GM12878 (cell line): ENCODE measurements at regions not wholly inside any gene's neighbourhood (a gene's known extent, or its start where the extent isn't known, plus 50 kb on each side); places are given as distances from the start of the nearest gene placed in this dataset.

ENCODE experiments used
- ATAC-seq: fragments of 200-7000 bp; cut with Tn5 transposase; 3 replicates; pipeline ENCODE4 v1.9.1; 2020; ENCODE audit warnings: mild to moderate bottlenecking, moderate library complexity
- BruUV-seq: library from RNA; stranded (reverse); fragments of 400-500 nt; replicated peaks from 2 replicates; lab custom pipeline; 2021; lab: Mats Ljungman, UMichigan
- CTCF ChIA-PET: fragments of 300-600 bp; sonication (Branson Sonifier 250); formaldehyde crosslinking; extraction: SDS; loops from one replicate; lab custom pipeline; 2021; ENCODE audit warnings: inconsistent platforms; lab: Yijun Ruan, JAX
- POLR2A ChIA-PET: fragments of 350-600 bp; formaldehyde crosslinking; extraction: SDS; loops from one replicate; lab custom pipeline; 2021; ENCODE audit warnings: inconsistent platforms; lab: Charles Lee
- RAD21 ChIA-PET: fragments of 300-600 bp; sonication (Branson Sonifier 250); formaldehyde crosslinking; loops from one replicate; lab custom pipeline; 2023; ENCODE audit warnings: antibody characterized with exemption; ENCODE audit not compliant: unreplicated experiment; lab: Charles Lee
- SMC1A ChIA-PET: fragments of 300-600 bp; sonication (Branson Sonifier 250); formaldehyde crosslinking; loops from one replicate; lab custom pipeline; 2023; ENCODE audit not compliant: unreplicated experiment, uncharacterized antibody; lab: Charles Lee
- DNase-seq: peaks from one replicate; pipeline ENCODE4 v3.0.0-alpha.2; 2011; ENCODE audit warnings: low read depth, low spot score
- FAIRE-seq: peaks from 3 replicates; lab custom pipeline; 2011; peaks lifted over from hg19 to GRCh38; lab: Jason Lieb, UNC
- H2AFZ ChIP-seq: 2 replicates; pipeline ENCODE4 v1.6.0; 2011; ENCODE audit warnings: low read depth, low read length, control low read depth; ENCODE audit not compliant: control insufficient read depth
- H3K27ac ChIP-seq: 2 replicates; pipeline ENCODE4 v1.5.1; 2011; ENCODE audit warnings: control low read depth; ENCODE audit not compliant: control insufficient read depth, insufficient read depth
- H3K27me3 ChIP-seq, 2 experiments: replicated peaks in 1 of 2; 2 replicates each; pipeline versions ENCODE4 v1.6.0 to v1.6.1; 2011; ENCODE audit warnings: low read length in 1 of 2; ENCODE audit not compliant: control insufficient read depth in 2 of 2, insufficient read depth in 2 of 2
- H3K36me3 ChIP-seq, 2 experiments: 2 replicates each; pipeline ENCODE4 v1.5.1; 2011; ENCODE audit warnings: low read length in 1 of 2; ENCODE audit not compliant: control insufficient read depth in 2 of 2, insufficient read depth in 2 of 2
- H3K4me1 ChIP-seq: 2 replicates; pipeline ENCODE4 v1.6.1; 2011; ENCODE audit warnings: mild to moderate bottlenecking, low read length, moderate library complexity, mixed read lengths; ENCODE audit not compliant: control insufficient read depth, insufficient read depth
- H3K4me2 ChIP-seq: 2 replicates; pipeline ENCODE4 v1.6.0; 2011; ENCODE audit warnings: control low read depth; ENCODE audit not compliant: control insufficient read depth, insufficient read depth
- H3K4me3 ChIP-seq: fragments of 200-600 bp; sonication (generic); 2 replicates; pipeline ENCODE4 v1.5.1; 2016
- H3K79me2 ChIP-seq: 2 replicates; pipeline ENCODE4 v1.6.0; 2011; ENCODE audit warnings: low read length; ENCODE audit not compliant: control insufficient read depth, insufficient read depth
- H3K9ac ChIP-seq: 2 replicates; pipeline ENCODE4 v1.8.0; 2011; ENCODE audit warnings: low read length, control low read depth, mixed read lengths; ENCODE audit not compliant: control insufficient read depth, insufficient read depth
- H3K9me3 ChIP-seq: replicated peaks from 3 replicates; pipeline ENCODE4 v1.5.1; 2011; ENCODE audit warnings: mild to moderate bottlenecking, low read length; ENCODE audit not compliant: control insufficient read depth, insufficient read depth
- H4K20me1 ChIP-seq: 2 replicates; pipeline ENCODE4 v1.6.0; 2011; ENCODE audit not compliant: control insufficient read depth, insufficient read depth
- BCL11A ChIP-seq: IDR thresholded peaks from 2 replicates; pipeline ENCODE4 v1.6.1; 2011; ENCODE audit warnings: low read depth, low read length
- BHLHE40 ChIP-seq, 2 experiments: fragments of 450-650 bp in 1 of 2; IDR thresholded peaks; 2 replicates each; pipeline ENCODE4 v1.6.1; 2011 to 2017; ENCODE audit warnings: low read depth in 2 of 2, borderline replicate concordance in 1 of 2, improper control_type of control experiment in 1 of 2, low read length in 1 of 2, mild to moderate bottlenecking in 1 of 2
- CBFB ChIP-seq: IDR thresholded peaks from 2 replicates; pipeline ENCODE4 v1.6.1; 2016; ENCODE audit warnings: antibody characterized with exemption, low read depth
- CEBPZ ChIP-seq: fragments of 150-350 bp; IDR thresholded peaks from 2 replicates; pipeline ENCODE4 v1.6.1; 2016; ENCODE audit warnings: low read depth, low read length
- ETV6 ChIP-seq, 2 experiments: fragments of 450-650 bp in 1 of 2; IDR thresholded peaks in 1 of 2; conservative IDR thresholded peaks in 1 of 2; 2 replicates each; pipeline ENCODE4 v1.6.1; 2014; ENCODE audit warnings: antibody characterized with exemption in 1 of 2, borderline replicate concordance in 1 of 2, low read depth in 1 of 2, mild to moderate bottlenecking in 1 of 2, moderate library complexity in 1 of 2
- GATAD2B ChIP-seq: fragments of 450-650 bp; conservative IDR thresholded peaks from 2 replicates; pipeline ENCODE4 v1.6.1; 2017; ENCODE audit warnings: low read depth, mild to moderate bottlenecking, moderate library complexity
- HDGF ChIP-seq: fragments of 450-650 bp; IDR thresholded peaks from 2 replicates; pipeline ENCODE4 v1.6.1; 2016; ENCODE audit warnings: antibody characterized with exemption
- MEF2B ChIP-seq: fragments of 450-650 bp; IDR thresholded peaks from 2 replicates; pipeline ENCODE4 v1.6.1; 2018; ENCODE audit warnings: mild to moderate bottlenecking, moderate library complexity; ENCODE audit not compliant: partially characterized antibody, poor library complexity, severe bottlenecking
- NBN ChIP-seq: fragments of 450-650 bp; IDR thresholded peaks from 2 replicates; pipeline ENCODE4 v1.6.1; 2016
- NR2C2 ChIP-seq: IDR thresholded peaks from 2 replicates; pipeline ENCODE4 v1.6.1; 2011; ENCODE audit warnings: borderline replicate concordance, low read depth; ENCODE audit not compliant: control insufficient read depth, insufficient read length
- PML ChIP-seq: IDR thresholded peaks from 2 replicates; pipeline ENCODE4 v1.6.1; 2012; ENCODE audit warnings: low read length, inconsistent platforms
- POLR2AphosphoS2 ChIP-seq: IDR thresholded peaks from 2 replicates; pipeline ENCODE4 v1.6.1; 2011; ENCODE audit warnings: low read depth, mild to moderate bottlenecking, low read length, improper control_type of control experiment, moderate library complexity
- RAD21 ChIP-seq: IDR thresholded peaks from 2 replicates; pipeline ENCODE4 v1.6.1; 2011; ENCODE audit warnings: mild to moderate bottlenecking, low read depth, low read length, moderate library complexity; ENCODE audit not compliant: insufficient read depth
- SP1 ChIP-seq: IDR thresholded peaks from one replicate; pipeline ENCODE4 v1.6.1; 2011; ENCODE audit warnings: low read depth, low read length
- WGBS: methylation state at CpG from one replicate; pipeline ENCODE4 v1.1.6; 2016; ENCODE audit warnings: low lambda C conversion rate; ENCODE audit not compliant: insufficient replicate concordance, insufficient coverage; ENCODE audit errors: missing lambda C conversion rate; 5-methylcytosine and 5-hydroxymethylcytosine counted together
- in situ Hi-C: fragments of 300-500 bp; cut with MboI; formaldehyde crosslinking; loops from 9 replicates; pipeline ENCODE4 v1.14.3; 2018; ENCODE audit warnings: mixed read lengths
- intact Hi-C: fragments of 100-400 bp; cut with micrococcal nuclease; formaldehyde crosslinking; loops from one replicate; pipeline ENCODE4 v1.14.2; 2022; ENCODE audit not compliant: unreplicated experiment
- TF ChIP-seq, protein P1 (sequence below): IDR thresholded peaks from 2 replicates; pipeline ENCODE4 v1.6.1; 2012; ENCODE audit warnings: low read length, inconsistent platforms
- TF ChIP-seq, protein P2 (sequence below): fragments of 450-650 bp; IDR thresholded peaks from 2 replicates; pipeline ENCODE4 v1.6.1; 2017; ENCODE audit warnings: mild to moderate bottlenecking, low read depth, inconsistent platforms; ENCODE audit not compliant: poor library complexity, severe bottlenecking

DNA sequence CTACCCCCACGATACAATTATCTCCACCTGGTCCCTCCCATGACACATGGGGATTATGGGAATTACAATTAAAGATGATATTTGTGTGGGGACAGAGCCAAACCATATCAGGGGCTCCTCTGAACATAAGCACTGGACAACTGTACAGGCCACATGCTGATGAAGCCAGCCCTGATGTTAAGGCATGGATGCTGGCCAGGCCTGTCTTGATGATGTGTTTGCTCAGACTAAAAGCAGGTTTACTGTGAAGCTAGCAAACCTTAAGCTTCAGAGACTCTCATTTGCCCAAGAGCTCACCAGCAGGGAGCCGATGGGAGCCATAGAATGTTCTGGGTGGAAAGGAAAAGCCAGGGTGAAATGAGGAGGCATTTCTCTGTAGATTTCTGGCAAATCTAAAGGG lies 135.3 kb upstream of the KCNK1 start:
- Histone ChIP-seq H3K27ac (no peak overlapping the region), H2AFZ (no peak overlapping the region), H3K36me3 (no peaks in the 10 kb centered on the region), H3K27me3 (no peaks in the 10 kb centered on the region), H4K20me1 (no peaks in the 10 kb centered on the region), H3K4me2 (no peak overlapping the region), H3K9ac (no peak overlapping the region), H3K4me3 (no peak overlapping the region), H3K9me3 (no peaks in the 10 kb centered on the region; the same call in 2 of the 3 replicates), H3K79me2 (no peaks in the 10 kb centered on the region), H3K4me1 (peaks cover 3% of the 10 kb centered on the region; the same call in 1 of the 2 replicates)
- CTCF ChIA-PET = interaction anchor here (0.6 to 3.7 kb wide), 6 partner anchors 37 to 598 kb away, joined by 3 to 26 read pairs (median 6); no protein-coding TSS in a partner anchor
- BruUV-seq = no TSS peak
- ATAC-seq = no peak
- POLR2A ChIA-PET = interaction anchor here (1.5 kb wide), 1 partner anchor 12 kb away, joined by 3 read pairs; no protein-coding TSS in a partner anchor
- DNase-seq = no peak
- WGBS = 47% methylated on average over 2 of the region's 2 CpGs
- SMC1A ChIA-PET = interaction anchor here (1.6 to 2.0 kb wide), 5 partner anchors 19 to 587 kb away, joined by 3 to 9 read pairs (median 6); no protein-coding TSS in a partner anchor
- no peak for FAIRE-seq
- RAD21 ChIA-PET = interaction anchor here (1.6 kb wide), 1 partner anchor 37 kb away, joined by 8 read pairs; no protein-coding TSS in a partner anchor
- in situ Hi-C loops = no loop called here
- TF ChIP-seq NR2C2 = no peak
- no peak for TF ChIP-seq GATAD2B
- TF ChIP-seq NBN = no peak
- TF ChIP-seq BHLHE40 (IDR thresholded peaks at IDR 0.05; ENCODE audit: borderline replicate concordance in 1 of 2, low read depth in 2 of 2, low read length in 1 of 2) = no peak
- TF ChIP-seq PML = no peak
- no peak for TF ChIP-seq HDGF
- TF ChIP-seq SP1 = no peak
- no peak for TF ChIP-seq CBFB
- TF ChIP-seq, protein P1, sequence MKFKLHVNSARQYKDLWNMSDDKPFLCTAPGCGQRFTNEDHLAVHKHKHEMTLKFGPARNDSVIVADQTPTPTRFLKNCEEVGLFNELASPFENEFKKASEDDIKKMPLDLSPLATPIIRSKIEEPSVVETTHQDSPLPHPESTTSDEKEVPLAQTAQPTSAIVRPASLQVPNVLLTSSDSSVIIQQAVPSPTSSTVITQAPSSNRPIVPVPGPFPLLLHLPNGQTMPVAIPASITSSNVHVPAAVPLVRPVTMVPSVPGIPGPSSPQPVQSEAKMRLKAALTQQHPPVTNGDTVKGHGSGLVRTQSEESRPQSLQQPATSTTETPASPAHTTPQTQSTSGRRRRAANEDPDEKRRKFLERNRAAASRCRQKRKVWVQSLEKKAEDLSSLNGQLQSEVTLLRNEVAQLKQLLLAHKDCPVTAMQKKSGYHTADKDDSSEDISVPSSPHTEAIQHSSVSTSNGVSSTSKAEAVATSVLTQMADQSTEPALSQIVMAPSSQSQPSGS = no peak
- no peak for TF ChIP-seq MEF2B
- no peak for TF ChIP-seq BCL11A
- no peak for TF ChIP-seq ETV6 (conservative IDR thresholded peaks at IDR 0.05 in 1 of 2, IDR thresholded peaks at IDR 0.05 in 1 of 2; ENCODE audit: borderline replicate concordance in 1 of 2, low read depth in 1 of 2)
- TF ChIP-seq, protein P2, sequence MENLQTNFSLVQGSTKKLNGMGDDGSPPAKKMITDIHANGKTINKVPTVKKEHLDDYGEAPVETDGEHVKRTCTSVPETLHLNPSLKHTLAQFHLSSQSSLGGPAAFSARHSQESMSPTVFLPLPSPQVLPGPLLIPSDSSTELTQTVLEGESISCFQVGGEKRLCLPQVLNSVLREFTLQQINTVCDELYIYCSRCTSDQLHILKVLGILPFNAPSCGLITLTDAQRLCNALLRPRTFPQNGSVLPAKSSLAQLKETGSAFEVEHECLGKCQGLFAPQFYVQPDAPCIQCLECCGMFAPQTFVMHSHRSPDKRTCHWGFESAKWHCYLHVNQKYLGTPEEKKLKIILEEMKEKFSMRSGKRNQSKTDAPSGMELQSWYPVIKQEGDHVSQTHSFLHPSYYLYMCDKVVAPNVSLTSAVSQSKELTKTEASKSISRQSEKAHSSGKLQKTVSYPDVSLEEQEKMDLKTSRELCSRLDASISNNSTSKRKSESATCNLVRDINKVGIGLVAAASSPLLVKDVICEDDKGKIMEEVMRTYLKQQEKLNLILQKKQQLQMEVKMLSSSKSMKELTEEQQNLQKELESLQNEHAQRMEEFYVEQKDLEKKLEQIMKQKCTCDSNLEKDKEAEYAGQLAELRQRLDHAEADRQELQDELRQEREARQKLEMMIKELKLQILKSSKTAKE = no peak
- TF ChIP-seq POLR2AphosphoS2 = no peak
- no peak for TF ChIP-seq RAD21
- TF ChIP-seq CEBPZ = no peak
- intact Hi-C loops = no loop called here
